ENCODE measurements at regions not wholly inside any gene's neighbourhood (a gene's known extent, or its start where the extent isn't known, plus 50 kb on each side); places are given as distances from the start of the nearest gene placed in this dataset.

DNA sequence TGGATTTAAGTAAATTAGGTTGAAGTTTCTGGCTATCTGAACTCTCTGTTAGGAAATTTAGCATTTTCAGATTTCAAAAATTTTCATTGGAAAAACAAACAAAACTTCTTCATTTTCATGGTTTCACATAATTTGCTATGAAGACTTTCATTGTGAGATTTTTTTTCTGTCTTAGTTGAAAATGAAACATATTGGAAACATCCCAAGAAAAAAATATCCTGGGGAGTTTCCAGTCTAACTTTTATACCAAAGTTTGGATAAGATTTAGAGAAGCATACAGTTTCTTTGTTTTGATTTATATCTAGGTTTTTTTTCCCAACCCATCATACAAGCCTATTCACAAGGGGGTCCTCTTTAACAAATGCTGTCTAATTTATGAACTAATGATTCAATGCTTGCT is 300.5 kb upstream of the SEMA3A start:
- Mint-ChIP-seq H3K4me3 (no peak overlapping the region), H3K9me3 (peaks cover 3% of the 10 kb centered on the region), H3K27ac (no peak overlapping the region), H3K4me1 (ENCODE audit: unreplicated experiment) (peaks cover 23% of the 10 kb centered on the region), H3K36me3 (no peaks in the 10 kb centered on the region), H3K27me3 (peaks cover 10% of the 10 kb centered on the region)
- no peak for TF ChIP-seq CTCF (conservative IDR thresholded peaks at IDR 0.05)
- DNase-seq (ENCODE audit: extremely low spot score, unreplicated experiment), result no peak

DNA sequence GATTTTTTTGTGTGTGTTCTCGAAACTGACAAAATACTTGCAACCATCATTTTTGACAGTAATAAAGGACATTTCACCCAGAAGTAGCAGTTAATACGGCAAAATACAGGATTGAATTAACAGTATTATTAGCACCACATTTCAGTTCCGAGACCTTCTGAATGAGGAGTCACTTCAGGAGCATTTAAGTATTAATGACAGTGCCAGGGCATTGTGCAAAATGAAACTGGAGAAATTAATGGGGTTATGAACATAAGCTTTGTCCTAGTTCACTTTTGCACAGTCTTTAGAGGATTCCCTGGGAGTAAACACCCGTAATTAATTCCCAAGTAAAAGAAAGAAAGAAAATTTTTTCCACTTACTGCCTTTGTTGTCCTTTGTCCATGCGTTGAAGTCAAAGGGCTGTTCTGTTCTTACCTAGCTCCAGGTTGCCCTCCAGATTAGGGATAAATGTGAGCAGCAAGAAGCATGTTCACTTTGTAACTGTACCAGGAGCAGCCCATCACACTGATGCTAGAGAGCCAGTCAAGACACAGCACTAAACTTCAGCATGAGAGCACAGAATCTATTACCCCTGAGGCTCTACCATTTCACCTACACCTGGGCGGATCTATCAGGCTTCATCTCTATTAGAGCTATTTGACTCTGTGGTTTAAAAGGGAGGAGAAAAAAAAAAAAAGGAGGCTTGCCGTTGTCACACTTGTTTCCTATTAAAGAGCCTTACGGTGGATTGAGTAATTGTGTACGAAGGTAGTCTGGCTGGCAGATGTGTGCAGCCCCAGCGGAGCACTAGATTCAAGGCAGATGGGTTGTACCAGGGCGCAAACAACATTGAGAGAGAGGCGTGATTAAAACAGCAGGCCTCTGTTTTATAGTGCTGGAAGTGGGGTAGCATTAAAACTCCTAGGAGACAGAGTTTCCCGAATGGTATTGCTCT is 297.8 kb upstream of the SEMA3A start:
- Mint-ChIP-seq H3K4me3 (peak overlapping the region; percentile 81), H3K36me3 (peaks cover 9% of the 10 kb centered on the region), H3K27ac (peak overlapping the region; percentile 64), H3K27me3 (peaks cover 19% of the 10 kb centered on the region), H3K4me1 (ENCODE audit: unreplicated experiment) (peaks cover 28% of the 10 kb centered on the region), H3K9me3 (peaks cover 9% of the 10 kb centered on the region)
- no peak for TF ChIP-seq CTCF (conservative IDR thresholded peaks at IDR 0.05)
- no peak for DNase-seq (ENCODE audit: extremely low spot score, unreplicated experiment)

GRCh38 chr7:84490661-84491060 is 296.1 kb upstream of the SEMA3A start:
- TF ChIP-seq CTCF (conservative IDR thresholded peaks at IDR 0.05), result peak; percentile 51
- peaks cover 9% of the 10 kb centered on the region for H3K36me3 Mint-ChIP-seq
- H3K27ac Mint-ChIP-seq, result no peak overlapping the region
- peak overlapping the region; percentile 81 for H3K4me3 Mint-ChIP-seq
- H3K27me3 Mint-ChIP-seq, result peaks cover 19% of the 10 kb centered on the region
- peaks cover 28% of the 10 kb centered on the region for H3K4me1 Mint-ChIP-seq (ENCODE audit: unreplicated experiment)
- peaks cover 9% of the 10 kb centered on the region for H3K9me3 Mint-ChIP-seq
- no peak for DNase-seq (ENCODE audit: extremely low spot score, unreplicated experiment)

GRCh38 chr7:84484502-84485079 is 290.0 kb upstream of the SEMA3A start:
- H3K4me1 Mint-ChIP-seq (ENCODE audit: unreplicated experiment), result peaks cover 4% of the 10 kb centered on the region
- H3K36me3 Mint-ChIP-seq, result peaks cover 9% of the 10 kb centered on the region
- H3K4me3 Mint-ChIP-seq, result no peak overlapping the region
- no peak for DNase-seq (ENCODE audit: extremely low spot score, unreplicated experiment)
- H3K27me3 Mint-ChIP-seq, result peaks cover 9% of the 10 kb centered on the region
- no peak overlapping the region for H3K27ac Mint-ChIP-seq
- TF ChIP-seq CTCF (conservative IDR thresholded peaks at IDR 0.05), result no peak
- H3K9me3 Mint-ChIP-seq, result peaks cover 9% of the 10 kb centered on the region

DNA sequence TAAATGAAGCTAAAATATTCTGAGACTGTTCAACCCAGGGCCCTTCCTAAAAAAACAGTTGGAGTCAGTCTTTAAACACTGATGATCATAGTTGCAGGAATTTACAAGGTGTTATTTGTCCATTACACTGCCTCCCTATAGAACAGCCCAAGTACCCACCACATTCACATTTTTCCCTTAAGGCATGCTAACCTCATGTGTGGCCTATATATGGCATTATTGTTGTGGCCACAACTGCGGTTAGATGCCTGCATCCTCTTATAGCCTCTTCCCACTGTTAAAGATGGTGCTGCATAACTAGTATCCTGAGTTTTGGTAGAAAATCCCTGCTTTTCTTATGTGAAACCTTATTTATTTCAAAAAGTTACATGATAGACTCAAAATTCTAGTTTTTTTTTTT is 287.9 kb upstream of the SEMA3A start:
- Mint-ChIP-seq H3K27ac (no peak overlapping the region), H3K27me3 (no peaks in the 10 kb centered on the region), H3K4me1 (ENCODE audit: unreplicated experiment) (peaks cover 4% of the 10 kb centered on the region), H3K4me3 (no peak overlapping the region), H3K36me3 (no peaks in the 10 kb centered on the region), H3K9me3 (no peaks in the 10 kb centered on the region)
- no peak for TF ChIP-seq CTCF (conservative IDR thresholded peaks at IDR 0.05)
- no peak for DNase-seq (ENCODE audit: extremely low spot score, unreplicated experiment)

Measured in type B pancreatic cell (in vitro differentiated cells).